ENCODE measurements at regions not wholly inside any gene's neighbourhood (a gene's known extent, or its start where the extent isn't known, plus 50 kb on each side); places are given as distances from the start of the nearest gene placed in this dataset.
A peak's percentile ranks its signal among the peaks of the same experiment; 100 is the strongest.
"Not testable (repeated sequence)": the region's sequence is repeated elsewhere in the genome, so short reads cannot be mapped to it uniquely, and the experiment has no call there.

DNA sequence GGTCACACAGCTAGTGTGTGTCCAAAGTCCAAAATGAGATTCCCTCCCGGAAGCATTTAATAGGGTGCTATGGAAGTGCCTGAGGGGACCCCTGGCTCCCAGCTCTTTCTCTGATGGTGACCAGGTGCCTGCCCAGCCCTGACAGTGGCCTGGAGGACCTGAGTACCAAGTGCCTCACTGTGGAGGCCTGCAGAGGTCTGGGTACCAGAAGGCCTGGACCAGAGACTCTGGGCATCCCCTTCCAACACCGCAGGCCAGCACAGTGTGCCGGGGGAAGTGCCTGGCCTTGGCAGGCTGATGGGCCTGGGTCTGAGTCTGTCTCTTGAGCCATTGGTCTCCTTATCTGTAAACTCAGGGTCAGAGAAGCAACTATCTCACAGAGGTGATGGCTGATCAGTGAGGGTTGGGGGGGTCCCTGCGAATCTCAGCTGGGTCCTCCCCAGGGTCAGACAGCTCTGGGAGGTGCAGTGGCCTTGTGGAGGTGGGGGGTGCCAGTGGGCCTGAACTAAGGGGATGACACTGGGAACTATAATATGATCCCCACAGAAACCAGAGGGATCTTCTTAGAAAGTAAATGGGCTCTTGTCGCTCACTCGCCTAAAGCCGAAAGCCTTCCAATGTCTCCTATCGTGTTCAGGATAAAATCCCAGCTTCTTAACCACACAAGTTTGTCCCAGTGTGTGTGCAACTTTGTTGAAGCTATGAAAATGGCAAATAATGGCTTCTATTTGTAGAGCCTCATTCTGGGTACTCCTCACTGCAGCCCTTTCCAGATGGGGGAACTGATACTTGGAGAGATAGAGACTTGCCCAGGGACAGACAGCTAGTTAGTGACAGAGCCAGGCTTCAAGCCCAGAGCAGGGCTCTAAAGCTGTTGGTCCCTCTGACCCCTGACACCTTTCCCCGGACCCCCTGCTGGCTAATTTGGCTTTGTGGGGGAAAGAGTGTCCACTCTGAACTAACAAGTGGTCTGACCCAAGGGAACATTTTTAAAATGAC is 225.1 kb downstream of the TFCP2L1 start:
- no peak for DNase-seq

GRCh38 chr2:121061633-121062032 is 223.4 kb downstream of the TFCP2L1 start:
- DNase-seq: no peak

DNA sequence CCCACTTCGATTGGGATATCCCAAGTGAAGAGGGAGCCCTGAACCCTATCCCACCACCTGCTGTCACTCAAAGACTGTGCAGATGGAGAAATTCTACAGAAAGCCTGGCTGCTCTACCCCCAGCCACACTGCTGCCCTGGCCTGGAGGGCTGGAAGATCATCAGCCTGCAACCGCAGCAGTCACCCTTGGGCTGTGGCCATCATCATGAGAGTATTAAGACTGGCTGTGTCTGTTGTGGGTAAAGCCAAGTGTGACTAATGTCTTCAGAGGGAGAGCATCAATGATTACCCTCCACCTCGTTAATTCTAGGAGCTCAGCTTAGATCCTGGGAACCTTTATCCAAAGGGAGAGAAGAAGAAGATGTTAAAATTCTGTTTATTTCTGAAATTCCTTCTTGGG is 221.5 kb downstream of the TFCP2L1 start:
- DNase-seq: no peak

DNA sequence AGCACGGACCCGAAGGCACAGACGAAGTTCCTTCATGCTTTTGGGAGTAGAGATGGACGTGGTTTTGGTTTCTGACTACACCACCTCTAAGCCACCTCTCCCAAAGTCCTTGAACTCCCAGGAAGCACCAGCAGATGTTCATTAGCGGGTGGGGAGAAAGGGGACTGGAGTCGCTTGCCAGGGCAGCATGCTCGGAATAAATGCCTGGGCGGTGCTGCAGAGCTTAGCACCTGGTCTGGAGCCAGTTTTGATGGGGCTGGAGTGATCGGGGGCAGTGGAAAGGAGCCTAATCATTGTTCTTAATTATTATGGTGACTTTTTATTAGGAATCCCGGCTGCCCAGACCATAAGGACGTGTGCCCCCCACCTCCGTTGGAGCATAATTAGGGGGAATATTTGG is 220.8 kb downstream of the TFCP2L1 start:
- no peak for DNase-seq

DNA sequence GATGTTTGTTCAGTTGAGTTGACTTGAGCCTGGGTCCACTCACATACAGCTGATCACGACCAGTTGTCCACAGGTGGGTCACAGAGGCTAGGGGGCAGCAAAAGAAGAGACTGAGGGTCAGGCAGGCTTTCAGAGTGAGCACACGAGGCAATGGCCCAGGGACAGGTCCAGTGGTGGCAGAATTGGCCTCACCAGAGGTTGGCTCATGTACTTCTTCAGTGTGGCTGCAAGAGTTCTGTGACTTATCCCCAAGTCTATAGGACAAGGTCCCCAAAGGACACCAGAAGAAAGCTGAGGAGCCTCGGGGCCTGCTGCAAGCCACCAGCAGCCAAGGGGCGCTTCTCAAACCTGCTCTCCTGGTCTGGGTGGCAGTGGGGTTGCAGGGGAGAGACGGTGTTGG is 219.8 kb downstream of the TFCP2L1 start:
- no peak for DNase-seq

GRCh38 chr2:121066526-121066925 is 218.5 kb downstream of the TFCP2L1 start:
- no peak for DNase-seq

DNA sequence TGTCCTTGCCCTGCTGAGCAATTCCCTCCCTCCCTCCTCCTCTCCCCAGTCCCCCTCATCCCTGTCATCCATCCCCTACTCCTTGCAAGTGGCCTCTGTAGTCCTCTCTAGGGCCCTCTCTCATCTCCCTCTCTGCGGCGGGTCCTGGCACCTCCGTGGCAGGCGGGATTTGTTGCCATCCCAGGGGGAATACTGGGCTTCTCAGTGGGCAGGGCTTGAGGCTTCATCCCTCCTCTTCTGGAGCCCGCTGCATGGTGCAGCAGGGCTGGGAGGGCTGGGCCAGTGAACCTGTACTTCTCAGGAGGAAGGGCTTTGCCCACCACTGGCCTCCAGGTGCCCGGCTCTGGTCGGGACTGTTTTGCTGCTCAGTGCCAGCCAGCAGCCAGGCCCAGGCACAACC is 216.2 kb downstream of the TFCP2L1 start:
- no peak for DNase-seq

DNA sequence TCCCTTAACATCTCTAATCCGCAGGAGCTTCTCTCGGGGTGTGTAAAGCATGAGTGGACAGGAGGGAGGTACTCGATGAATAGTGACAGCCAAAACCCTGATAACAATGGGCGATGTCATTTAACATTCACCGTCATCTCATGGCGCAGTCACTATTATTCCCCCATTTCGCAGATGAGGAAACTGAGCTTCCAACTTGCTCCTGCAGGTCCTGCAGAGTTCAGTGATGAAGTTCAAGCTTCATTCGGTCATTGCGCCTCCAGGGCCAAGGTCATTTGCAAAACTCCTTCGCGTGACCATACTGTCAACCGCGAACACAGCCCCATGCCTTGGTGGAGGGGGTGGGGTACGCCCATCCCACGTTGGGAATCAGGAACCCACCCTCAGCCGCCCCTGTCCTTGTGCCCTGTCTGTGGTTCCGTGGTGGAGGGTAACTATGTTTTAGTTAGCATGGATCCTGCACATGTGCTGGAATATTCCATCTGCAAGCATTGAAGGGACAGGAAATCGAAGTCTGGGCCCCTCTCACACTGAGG is 215.5 kb downstream of the TFCP2L1 start:
- no peak for DNase-seq

- DNase-seq: not testable (repeated sequence)
Observed at GRCh38 chr2:121070061-121070460, 214.9 kb downstream of the TFCP2L1 start.

DNA sequence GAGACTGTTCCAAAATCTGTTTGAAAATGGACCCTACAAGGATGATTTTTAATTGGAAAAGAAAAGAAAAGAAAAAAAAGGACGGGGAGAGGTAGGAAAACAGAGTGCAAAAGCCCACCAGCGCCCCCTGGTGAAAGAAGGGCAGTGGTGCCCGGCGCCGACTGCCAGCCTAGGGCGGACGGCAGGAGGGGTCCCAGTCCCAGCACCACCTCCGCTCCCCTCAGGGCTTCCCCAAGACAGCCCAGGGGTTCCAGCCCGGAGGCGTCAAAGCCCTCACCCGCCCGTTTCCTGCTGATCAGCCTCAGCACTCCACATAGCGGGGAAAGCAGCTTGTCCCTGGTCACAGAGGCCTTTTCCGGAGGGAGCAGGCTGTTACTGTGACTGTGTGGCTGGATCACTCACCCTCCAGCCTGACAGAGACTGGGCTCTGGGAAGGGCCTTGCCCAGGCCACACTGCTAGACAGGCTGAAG is 213.9 kb downstream of the TFCP2L1 start:
- peak; percentile 5 for DNase-seq

- no peak for DNase-seq
Observed at GRCh38 chr2:121072784-121073183, 212.2 kb downstream of the TFCP2L1 start.

- no peak for DNase-seq
Observed at GRCh38 chr2:121073320-121074210, 211.4 kb downstream of the TFCP2L1 start.

DNA sequence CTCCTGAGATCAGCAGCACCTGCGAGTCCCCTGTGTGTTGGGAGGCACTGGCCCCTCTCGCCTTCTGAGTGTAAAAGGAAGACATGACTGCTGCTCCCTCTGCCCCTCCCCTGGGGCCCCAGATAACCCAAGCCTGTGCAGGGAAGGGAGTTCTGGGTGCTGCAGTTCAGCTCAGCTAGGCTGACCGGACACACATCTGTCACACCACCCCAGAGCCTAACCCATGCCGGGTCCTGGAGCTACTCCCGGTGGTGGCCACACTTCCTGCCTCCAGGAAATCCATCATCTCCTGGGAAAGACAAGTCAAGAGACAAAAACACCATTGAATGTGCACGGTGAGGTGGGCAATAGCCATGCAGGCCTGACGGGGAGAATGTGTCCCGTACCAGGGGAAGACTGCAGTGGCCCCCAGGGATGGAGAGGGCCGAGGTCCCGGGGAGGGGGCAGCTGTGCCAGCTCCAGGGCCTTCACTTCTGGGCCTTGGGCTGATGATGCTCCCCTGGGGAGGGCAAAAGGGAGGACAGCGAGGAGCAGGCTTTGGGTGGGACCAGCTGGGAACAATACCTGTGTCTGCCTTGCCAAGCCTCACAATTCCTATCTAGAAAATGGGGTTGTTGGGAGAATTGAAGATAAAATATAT is 210.6 kb downstream of the TFCP2L1 start:
- DNase-seq: no peak

GRCh38 chr2:121075006-121075551 is 209.9 kb downstream of the TFCP2L1 start:
- DNase-seq: peak; percentile 9

- DNase-seq: peak; percentile 29
Observed at GRCh38 chr2:121075641-121076497, 209.1 kb downstream of the TFCP2L1 start.

DNA sequence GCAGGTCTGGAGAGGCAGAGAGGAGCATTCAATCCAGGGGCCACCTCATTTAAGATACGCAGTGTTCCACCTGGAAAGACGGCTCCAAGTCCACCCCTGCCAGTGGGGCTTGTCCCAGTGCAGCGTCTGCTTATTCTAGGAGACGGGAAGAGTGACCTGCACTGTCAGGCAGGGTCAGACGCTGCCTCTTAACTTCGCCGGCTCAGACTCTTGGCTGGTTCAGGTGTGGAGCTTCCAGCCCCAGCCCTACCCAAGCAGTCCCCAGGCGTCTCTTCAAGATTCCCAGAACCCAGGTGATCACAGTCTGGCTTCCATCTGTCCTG is 208.5 kb downstream of the TFCP2L1 start:
- peak; percentile 40 for DNase-seq

DNA sequence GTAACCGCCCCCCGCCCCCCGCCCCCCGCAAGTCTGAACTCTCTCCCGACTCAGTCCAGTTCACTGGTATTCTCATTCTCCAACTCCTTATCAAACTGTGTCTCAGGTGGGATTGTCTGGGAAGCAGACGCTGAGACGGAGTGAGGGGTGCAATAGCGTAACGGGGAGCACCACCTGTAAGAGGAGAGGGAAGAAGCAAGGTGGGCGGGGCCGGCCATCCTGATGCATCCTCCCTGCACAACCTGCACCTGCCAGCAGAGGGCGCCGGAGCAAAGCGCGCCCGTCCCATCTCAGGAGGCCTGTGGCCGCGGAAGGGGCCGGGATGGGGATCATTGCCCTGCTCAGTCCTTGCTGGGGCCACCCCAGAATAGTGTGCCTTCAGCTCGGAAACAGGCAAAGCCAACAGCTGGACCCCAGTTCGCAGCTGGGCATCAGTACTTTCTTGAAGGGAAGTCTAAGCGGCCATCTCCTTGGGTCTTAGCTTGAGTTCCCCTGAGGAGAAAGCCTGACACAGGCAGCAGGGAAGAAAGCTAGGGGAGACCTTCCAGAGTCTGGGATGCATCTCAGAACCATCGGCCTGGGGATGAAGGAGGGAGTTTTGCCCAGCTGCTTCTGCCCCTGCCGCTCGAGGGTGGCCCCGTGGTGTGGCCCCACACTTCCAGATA is 208.0 kb downstream of the TFCP2L1 start:
- peak; percentile 36 for DNase-seq

DNA sequence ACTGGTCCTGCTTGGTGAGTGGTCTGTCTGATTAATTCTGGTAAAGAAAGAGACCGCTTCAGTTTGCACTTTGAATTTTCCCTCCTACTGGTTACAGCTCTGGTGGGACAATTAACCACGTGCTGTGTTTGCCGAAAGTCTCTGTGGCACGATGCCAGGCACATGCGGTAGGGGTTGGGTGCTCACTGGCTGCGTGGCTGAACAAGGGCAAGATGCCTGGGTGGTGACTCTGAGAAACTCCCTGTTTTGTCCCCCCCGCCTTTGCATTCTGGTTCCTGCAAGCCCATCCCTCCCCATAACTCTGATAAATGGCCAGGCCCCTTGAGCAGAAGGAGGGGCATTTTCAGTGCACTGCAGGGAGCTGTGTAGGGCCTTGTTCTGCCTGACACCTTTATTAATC is 206.1 kb downstream of the TFCP2L1 start:
- DNase-seq: no peak

GRCh38 chr2:121080013-121080772 is 204.8 kb downstream of the TFCP2L1 start:
- peak; percentile 5 for DNase-seq

DNA sequence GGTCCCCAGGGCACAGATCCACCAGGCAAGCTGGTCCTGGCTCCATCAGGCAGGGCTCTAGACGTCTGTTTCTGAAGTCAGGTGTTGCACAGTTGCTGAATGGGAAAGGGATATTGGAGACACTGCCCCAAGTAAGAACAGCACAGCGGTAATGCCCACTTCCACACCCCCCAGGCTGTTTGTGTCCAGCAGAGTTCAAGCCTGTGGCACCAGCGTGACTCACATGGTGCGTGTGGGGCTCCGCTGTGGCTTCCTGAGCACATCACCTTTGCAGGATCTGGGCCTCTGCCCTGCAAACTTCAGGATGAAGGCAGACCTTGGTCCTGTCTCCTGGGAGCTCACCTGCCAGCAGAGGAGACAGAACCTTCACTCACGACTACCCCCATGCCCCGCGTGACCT is 203.3 kb downstream of the TFCP2L1 start:
- DNase-seq: no peak
